Cardiac muscle cell (in vitro differentiated cells and primary cell): ENCODE measurements at regions not wholly inside any gene's neighbourhood (a gene's known extent, or its start where the extent isn't known, plus 50 kb on each side); places are given as distances from the start of the nearest gene placed in this dataset.

Source experiments
- DNase-seq, 2 donors: peaks; one replicate each; pipeline versions ENCODE4 v3.0.0 to v3.0.0-alpha.2; 2010 to 2017; ENCODE audit warnings: low read depth in 1 of 2, low spot score in 1 of 2
- H3K27ac ChIP-seq: fragments of 200-600 bp; sonication (generic); 2 replicates; pipeline ENCODE4 v1.5.1; 2016
- H3K27me3 ChIP-seq: fragments of 200-600 bp; sonication (generic); 2 replicates; pipeline ENCODE4 v1.6.0; 2016; ENCODE audit warnings: control low read depth
- H3K36me3 ChIP-seq: fragments of 200-600 bp; sonication (generic); 2 replicates; pipeline ENCODE4 v1.5.1; 2016; ENCODE audit warnings: control low read depth
- H3K4me1 ChIP-seq: fragments of 200-600 bp; sonication (generic); 2 replicates; pipeline ENCODE4 v1.8.1; 2017; ENCODE audit warnings: low read depth, mild to moderate bottlenecking, mixed run types
- H3K4me3 ChIP-seq: fragments of 200-600 bp; sonication (generic); 2 replicates; pipeline ENCODE4 v1.5.1; 2016; ENCODE audit warnings: mild to moderate bottlenecking
- H3K9me3 ChIP-seq: fragments of 200-600 bp; sonication (generic); 2 replicates; pipeline ENCODE4 v1.5.1; 2017; ENCODE audit warnings: low read depth, mild to moderate bottlenecking, control low read depth
- TF ChIP-seq, protein P1 (sequence below): IDR thresholded peaks from 2 replicates; pipeline ENCODE4 v1.5.1; 2012; ENCODE audit warnings: low read depth, mild to moderate bottlenecking, low read length

GRCh38 chr2:41602341-41602740 is 445.5 kb upstream of the PKDCC start:
- H3K9me3 ChIP-seq = no peaks in the 10 kb centered on the region
- no peaks in the 10 kb centered on the region for H3K27me3 ChIP-seq
- H3K4me3 ChIP-seq = no peak overlapping the region
- TF ChIP-seq, protein P1, sequence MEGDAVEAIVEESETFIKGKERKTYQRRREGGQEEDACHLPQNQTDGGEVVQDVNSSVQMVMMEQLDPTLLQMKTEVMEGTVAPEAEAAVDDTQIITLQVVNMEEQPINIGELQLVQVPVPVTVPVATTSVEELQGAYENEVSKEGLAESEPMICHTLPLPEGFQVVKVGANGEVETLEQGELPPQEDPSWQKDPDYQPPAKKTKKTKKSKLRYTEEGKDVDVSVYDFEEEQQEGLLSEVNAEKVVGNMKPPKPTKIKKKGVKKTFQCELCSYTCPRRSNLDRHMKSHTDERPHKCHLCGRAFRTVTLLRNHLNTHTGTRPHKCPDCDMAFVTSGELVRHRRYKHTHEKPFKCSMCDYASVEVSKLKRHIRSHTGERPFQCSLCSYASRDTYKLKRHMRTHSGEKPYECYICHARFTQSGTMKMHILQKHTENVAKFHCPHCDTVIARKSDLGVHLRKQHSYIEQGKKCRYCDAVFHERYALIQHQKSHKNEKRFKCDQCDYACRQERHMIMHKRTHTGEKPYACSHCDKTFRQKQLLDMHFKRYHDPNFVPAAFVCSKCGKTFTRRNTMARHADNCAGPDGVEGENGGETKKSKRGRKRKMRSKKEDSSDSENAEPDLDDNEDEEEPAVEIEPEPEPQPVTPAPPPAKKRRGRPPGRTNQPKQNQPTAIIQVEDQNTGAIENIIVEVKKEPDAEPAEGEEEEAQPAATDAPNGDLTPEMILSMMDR = no peak
- H3K27ac ChIP-seq = no peak overlapping the region
- H3K36me3 ChIP-seq = no peaks in the 10 kb centered on the region
- DNase-seq = peak in 1 of 2 donors; percentile 25
- no peaks in the 10 kb centered on the region for H3K4me1 ChIP-seq

DNA sequence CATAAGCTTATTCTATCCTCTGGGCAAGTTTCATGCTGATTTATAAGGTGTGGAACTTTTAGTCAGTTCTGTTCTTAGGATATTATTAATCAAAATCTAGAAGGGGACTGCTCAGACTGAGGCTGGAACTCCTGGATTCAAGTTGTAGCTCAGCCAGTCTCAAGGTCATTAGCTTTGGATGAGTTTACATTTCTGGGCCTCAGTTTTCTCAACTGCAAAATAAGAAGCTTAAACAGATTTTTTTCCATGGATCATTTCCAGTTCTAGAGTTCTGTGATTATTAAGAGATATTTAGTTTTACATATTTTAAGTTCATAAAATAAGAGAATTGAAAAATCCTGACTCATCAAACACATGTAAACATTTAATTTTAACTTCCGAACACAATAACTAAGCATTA is 442.5 kb upstream of the PKDCC start:
- Histone ChIP-seq H3K27ac (no peak overlapping the region), H3K4me1 (no peaks in the 10 kb centered on the region), H3K9me3 (no peaks in the 10 kb centered on the region), H3K36me3 (no peaks in the 10 kb centered on the region), H3K27me3 (no peaks in the 10 kb centered on the region), H3K4me3 (no peak overlapping the region)
- TF ChIP-seq, protein P1 = no peak
- no peak for DNase-seq

- H3K27me3 ChIP-seq = no peaks in the 10 kb centered on the region
- DNase-seq = no peak
- no peaks in the 10 kb centered on the region for H3K9me3 ChIP-seq
These were observed 441.9 kb upstream of the PKDCC start for GRCh38 chr2:41605914-41606313.

GRCh38 chr2:41610501-41611190 is 437.2 kb upstream of the PKDCC start:
- Histone ChIP-seq H3K4me1 (no peaks in the 10 kb centered on the region), H3K4me3 (no peak overlapping the region), H3K36me3 (no peaks in the 10 kb centered on the region), H3K27me3 (no peaks in the 10 kb centered on the region), H3K9me3 (no peaks in the 10 kb centered on the region), H3K27ac (no peak overlapping the region)
- TF ChIP-seq, protein P1 = no peak
- DNase-seq = peak in 1 of 2 donors; percentile 77

More at GRCh38 chr2:41605914-41606313, 441.9 kb upstream of the PKDCC start:
- TF ChIP-seq, protein P1 = no peak
- H3K27ac ChIP-seq = no peak overlapping the region
- H3K36me3 ChIP-seq = no peaks in the 10 kb centered on the region
- H3K4me3 ChIP-seq = no peak overlapping the region
- no peaks in the 10 kb centered on the region for H3K4me1 ChIP-seq

DNA sequence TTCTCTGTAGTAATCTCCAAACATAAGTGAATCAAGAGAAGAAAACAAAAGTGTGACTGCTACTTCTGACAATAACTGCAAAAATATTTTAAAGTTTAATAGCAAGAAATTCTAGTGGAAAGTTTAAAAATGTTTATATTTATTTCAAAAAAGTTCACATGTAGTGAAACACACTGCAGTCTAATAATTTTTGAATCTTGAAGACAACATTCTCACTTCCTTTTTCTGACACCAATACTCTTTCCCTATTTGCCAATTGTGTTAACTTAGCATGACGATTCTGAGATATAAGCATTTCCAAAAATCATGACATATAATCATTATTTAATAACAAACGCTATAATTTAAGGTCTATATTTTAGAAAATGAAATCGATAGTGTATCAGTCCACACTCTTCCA is 429.1 kb upstream of the PKDCC start:
- no peaks in the 10 kb centered on the region for H3K27me3 ChIP-seq
- no peak overlapping the region for H3K27ac ChIP-seq
- no peak for DNase-seq
- no peaks in the 10 kb centered on the region for H3K9me3 ChIP-seq
- no peaks in the 10 kb centered on the region for H3K4me1 ChIP-seq
- TF ChIP-seq, protein P1 = no peak
- H3K4me3 ChIP-seq = no peak overlapping the region
- H3K36me3 ChIP-seq = no peaks in the 10 kb centered on the region
